H9 (cell line): ENCODE measurements at regions not wholly inside any gene's neighbourhood (a gene's known extent, or its start where the extent isn't known, plus 50 kb on each side); places are given as distances from the start of the nearest gene placed in this dataset.

Source experiments
- DNase-seq: peaks from one replicate; pipeline ENCODE4 v3.0.0-alpha.2; 2017
- H2AFZ ChIP-seq: one replicate; pipeline ENCODE4 v1.6.1; 2013; ENCODE audit warnings: mild to moderate bottlenecking, low read length, control low read depth, moderate library complexity
- H2AK5ac ChIP-seq: 2 replicates; pipeline ENCODE4 v1.6.1; 2013; ENCODE audit warnings: low read length, control low read depth, mixed read lengths; ENCODE audit not compliant: insufficient read length
- H2BK120ac ChIP-seq: one replicate; pipeline ENCODE4 v1.6.1; 2013; ENCODE audit warnings: low read depth, mild to moderate bottlenecking, low read length, control low read depth, inconsistent platforms; ENCODE audit not compliant: poor library complexity, severe bottlenecking
- H2BK12ac ChIP-seq: 2 replicates; pipeline ENCODE4 v1.6.1; 2013; ENCODE audit warnings: low read length, control low read depth, mixed read lengths, low read depth; ENCODE audit not compliant: insufficient read length
- H2BK15ac ChIP-seq: 2 replicates; pipeline ENCODE4 v1.6.1; 2013; ENCODE audit warnings: low read depth, low read length, control low read depth
- H2BK20ac ChIP-seq: one replicate; pipeline ENCODE4 v1.6.1; 2013; ENCODE audit warnings: low read depth, mild to moderate bottlenecking, low read length, control low read depth, inconsistent platforms; ENCODE audit not compliant: poor library complexity, severe bottlenecking
- H2BK5ac ChIP-seq: 2 replicates; pipeline ENCODE4 v1.6.1; 2013; ENCODE audit warnings: low read length, control low read depth, mixed read lengths; ENCODE audit not compliant: insufficient read length
- H3K14ac ChIP-seq: 2 replicates; pipeline ENCODE4 v1.6.1; 2013; ENCODE audit warnings: low read length, control low read depth; ENCODE audit not compliant: insufficient read depth
- H3K18ac ChIP-seq: 2 replicates; pipeline ENCODE4 v1.6.1; 2013; ENCODE audit warnings: low read depth, mild to moderate bottlenecking, mixed read lengths, low read length, control low read depth; ENCODE audit not compliant: insufficient read length
- H3K23ac ChIP-seq: 2 replicates; pipeline ENCODE4 v1.6.1; 2013; ENCODE audit warnings: low read length, control low read depth, mixed read lengths, low read depth; ENCODE audit not compliant: insufficient read length
- H3K23me2 ChIP-seq: 2 replicates; pipeline ENCODE4 v1.6.1; 2013; ENCODE audit warnings: low read depth, mild to moderate bottlenecking, mixed read lengths, low read length, control low read depth; ENCODE audit not compliant: insufficient read length, poor library complexity, severe bottlenecking
- H3K27ac ChIP-seq: 2 replicates; pipeline ENCODE4 v1.5.1; 2013; ENCODE audit warnings: low read length, control low read depth, mixed read lengths, low read depth; ENCODE audit not compliant: insufficient read length
- H3K27me3 ChIP-seq: 2 replicates; pipeline ENCODE4 v1.6.1; 2013; ENCODE audit warnings: low read length, control low read depth, inconsistent platforms; ENCODE audit not compliant: insufficient read depth
- H3K4ac ChIP-seq: 2 replicates; pipeline ENCODE4 v1.6.1; 2013; ENCODE audit warnings: low read depth, mild to moderate bottlenecking, control low read depth, inconsistent platforms, low read length, moderate library complexity
- H3K4me1 ChIP-seq: 2 replicates; pipeline ENCODE4 v1.6.1; 2013; ENCODE audit warnings: low read length, control low read depth, inconsistent platforms; ENCODE audit not compliant: insufficient read depth
- H3K4me2 ChIP-seq: 2 replicates; pipeline ENCODE4 v1.6.1; 2013; ENCODE audit warnings: low read length, control low read depth, mixed read lengths; ENCODE audit not compliant: insufficient read length, insufficient read depth
- H3K56ac ChIP-seq: 2 replicates; pipeline ENCODE4 v1.6.1; 2013; ENCODE audit warnings: low read depth, mild to moderate bottlenecking, mixed read lengths, low read length, control low read depth; ENCODE audit not compliant: insufficient read length
- H3K79me1 ChIP-seq: 2 replicates; pipeline ENCODE4 v1.6.1; 2013; ENCODE audit warnings: low read depth, mild to moderate bottlenecking, moderate library complexity, low read length, control low read depth, inconsistent platforms; ENCODE audit not compliant: insufficient read depth, poor library complexity, severe bottlenecking
- H3K79me2 ChIP-seq: 2 replicates; pipeline ENCODE4 v1.6.1; 2013; ENCODE audit warnings: low read length, control low read depth, inconsistent platforms; ENCODE audit not compliant: insufficient read depth
- H3K9ac ChIP-seq: 2 replicates; pipeline ENCODE4 v1.6.1; 2013; ENCODE audit warnings: low read length, control low read depth, mixed read lengths; ENCODE audit not compliant: insufficient read length; ENCODE audit errors: extremely low read depth
- H3K9me3 ChIP-seq: one replicate; pipeline ENCODE4 v1.6.1; 2013; ENCODE audit warnings: low read depth, low read length, inconsistent platforms; ENCODE audit not compliant: control insufficient read depth
- H3T11ph ChIP-seq: one replicate; pipeline ENCODE4 v1.6.1; 2013; ENCODE audit warnings: mild to moderate bottlenecking, low read length, control low read depth, inconsistent platforms
- H4K20me1 ChIP-seq: one replicate; pipeline ENCODE4 v1.6.1; 2013; ENCODE audit not compliant: control insufficient read depth, insufficient read length, insufficient read depth
- H4K5ac ChIP-seq: 2 replicates; pipeline ENCODE4 v1.6.1; 2013; ENCODE audit warnings: low read depth, mild to moderate bottlenecking, mixed read lengths, low read length, control low read depth; ENCODE audit not compliant: insufficient read length
- H4K8ac ChIP-seq: replicated peaks from 2 replicates; pipeline ENCODE4 v1.6.1; 2013; ENCODE audit warnings: low read length, control low read depth, mixed read lengths, low read depth; ENCODE audit not compliant: insufficient read length
- H4K91ac ChIP-seq: 2 replicates; pipeline ENCODE4 v1.6.1; 2013; ENCODE audit warnings: low read depth, mild to moderate bottlenecking, moderate library complexity, mixed read lengths, low read length, control low read depth; ENCODE audit not compliant: insufficient read length
- H3K27ac Mint-ChIP-seq, 3 experiments: 2 replicates in 2 of 3; 3 replicates in 1 of 3; pipeline ENCODE4 v1.8.0; 2020 to 2021; ENCODE audit warnings: mixed read lengths in 3 of 3, mild to moderate bottlenecking in 1 of 3, moderate library complexity in 1 of 3
- H3K27me3 Mint-ChIP-seq: 2 replicates; pipeline ENCODE4 v1.8.0; 2021; ENCODE audit warnings: low read depth, mild to moderate bottlenecking, moderate library complexity, mixed read lengths
- H3K36me3 Mint-ChIP-seq, 3 experiments: 2 replicates in 2 of 3; 3 replicates in 1 of 3; pipeline ENCODE4 v1.8.0; 2020 to 2021; ENCODE audit warnings: low read depth in 3 of 3, mixed read lengths in 3 of 3; ENCODE audit not compliant: insufficient read depth in 1 of 3
- H3K4me1 Mint-ChIP-seq, 2 experiments: 2 replicates each; pipeline ENCODE4 v1.8.0; 2020; ENCODE audit warnings: mixed read lengths in 2 of 2
- H3K4me3 Mint-ChIP-seq, 2 experiments: 2 replicates in 1 of 2; 3 replicates in 1 of 2; pipeline ENCODE4 v1.8.0; 2020 to 2021; ENCODE audit warnings: mild to moderate bottlenecking in 2 of 2, mixed read lengths in 2 of 2, moderate library complexity in 1 of 2
- H3K9me3 Mint-ChIP-seq, 2 experiments: 2 replicates in 1 of 2; 3 replicates in 1 of 2; pipeline ENCODE4 v1.8.0; 2020; ENCODE audit warnings: mild to moderate bottlenecking in 2 of 2, mixed read lengths in 2 of 2, moderate library complexity in 1 of 2
- WGBS: extraction: QIAGEN DNeasy Blood & Tissue Kit; methylation state at CpG from one replicate; pipeline ENCODE4 v1.1.7; 2013; ENCODE audit warnings: missing lambda C conversion rate, low lambda C conversion rate, mixed read lengths; ENCODE audit not compliant: insufficient read length; ENCODE audit errors: extremely low coverage; 5-methylcytosine and 5-hydroxymethylcytosine counted together
- TF ChIP-seq, protein P1 (sequence below): fragments of 200-600 bp; sonication (generic); conservative IDR thresholded peaks from 3 replicates; pipeline ENCODE4 v1.8.0; 2021; ENCODE audit warnings: antibody characterized with exemption, mild to moderate bottlenecking

DNA sequence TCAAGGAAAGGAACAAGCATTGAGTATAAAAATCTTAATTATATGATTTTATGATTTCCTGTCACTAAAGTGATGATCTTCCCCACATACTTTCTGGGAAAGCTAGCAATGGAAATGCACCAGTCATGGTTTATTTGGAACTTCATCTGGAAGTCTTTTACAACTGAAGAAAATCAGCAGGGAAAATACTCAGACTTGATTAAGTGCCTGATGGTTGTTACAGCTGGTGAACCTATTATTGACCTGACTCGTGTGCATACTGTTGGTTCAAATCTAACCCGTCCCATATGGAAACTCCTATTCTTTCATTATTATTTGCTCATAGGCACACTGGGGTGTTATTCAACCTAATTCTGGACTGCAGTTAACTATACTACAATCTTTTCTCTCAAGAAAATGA is 701.8 kb upstream of the CCDC54 start:
- Histone ChIP-seq H3K79me2 (no peaks in the 10 kb centered on the region), H3K4me2 (no peak overlapping the region), H3K23me2 (no peaks in the 10 kb centered on the region), H2AFZ (no peak overlapping the region), H2BK12ac (no peak overlapping the region), H3T11ph (no peak overlapping the region), H3K79me1 (no peaks in the 10 kb centered on the region), H3K4me1 (no peaks in the 10 kb centered on the region), H3K14ac (no peak overlapping the region), H2BK20ac (no peak overlapping the region), H3K9me3 (no peaks in the 10 kb centered on the region), H2BK5ac (no peak overlapping the region), H2AK5ac (no peak overlapping the region), H3K27me3 (no peaks in the 10 kb centered on the region), H3K23ac (no peak overlapping the region), H3K9ac (no peak overlapping the region), H3K4ac (no peak overlapping the region), H4K5ac (no peak overlapping the region), H4K8ac (no peak overlapping the region), H2BK15ac (no peak overlapping the region), H3K56ac (no peak overlapping the region), H4K91ac (no peak overlapping the region), H3K18ac (no peak overlapping the region), H4K20me1 (no peaks in the 10 kb centered on the region), H3K27ac (no peak overlapping the region), H2BK120ac (no peak overlapping the region)
- Mint-ChIP-seq H3K27me3 (no peaks in the 10 kb centered on the region), H3K4me1 (peaks cover 3% of the 10 kb centered on the region in 2 experiments; a peak in 3 of 4 replicates), H3K27ac (no peak overlapping the region), H3K36me3 (peaks cover 0 to 4% (median 0%) of the 10 kb centered on the region in 3 experiments; a peak in 2 of 7 replicates), H3K4me3 (no peak overlapping the region), H3K9me3 (no peaks in the 10 kb centered on the region)
- WGBS, result no CpG with 5 or more reads among the region's 2 CpGs
- TF ChIP-seq, protein P1, sequence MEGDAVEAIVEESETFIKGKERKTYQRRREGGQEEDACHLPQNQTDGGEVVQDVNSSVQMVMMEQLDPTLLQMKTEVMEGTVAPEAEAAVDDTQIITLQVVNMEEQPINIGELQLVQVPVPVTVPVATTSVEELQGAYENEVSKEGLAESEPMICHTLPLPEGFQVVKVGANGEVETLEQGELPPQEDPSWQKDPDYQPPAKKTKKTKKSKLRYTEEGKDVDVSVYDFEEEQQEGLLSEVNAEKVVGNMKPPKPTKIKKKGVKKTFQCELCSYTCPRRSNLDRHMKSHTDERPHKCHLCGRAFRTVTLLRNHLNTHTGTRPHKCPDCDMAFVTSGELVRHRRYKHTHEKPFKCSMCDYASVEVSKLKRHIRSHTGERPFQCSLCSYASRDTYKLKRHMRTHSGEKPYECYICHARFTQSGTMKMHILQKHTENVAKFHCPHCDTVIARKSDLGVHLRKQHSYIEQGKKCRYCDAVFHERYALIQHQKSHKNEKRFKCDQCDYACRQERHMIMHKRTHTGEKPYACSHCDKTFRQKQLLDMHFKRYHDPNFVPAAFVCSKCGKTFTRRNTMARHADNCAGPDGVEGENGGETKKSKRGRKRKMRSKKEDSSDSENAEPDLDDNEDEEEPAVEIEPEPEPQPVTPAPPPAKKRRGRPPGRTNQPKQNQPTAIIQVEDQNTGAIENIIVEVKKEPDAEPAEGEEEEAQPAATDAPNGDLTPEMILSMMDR, result no peak
- no peak for DNase-seq
